ENCODE measurements at regions not wholly inside any gene's neighbourhood (a gene's known extent, or its start where the extent isn't known, plus 50 kb on each side); places are given as distances from the start of the nearest gene placed in this dataset.

DNA sequence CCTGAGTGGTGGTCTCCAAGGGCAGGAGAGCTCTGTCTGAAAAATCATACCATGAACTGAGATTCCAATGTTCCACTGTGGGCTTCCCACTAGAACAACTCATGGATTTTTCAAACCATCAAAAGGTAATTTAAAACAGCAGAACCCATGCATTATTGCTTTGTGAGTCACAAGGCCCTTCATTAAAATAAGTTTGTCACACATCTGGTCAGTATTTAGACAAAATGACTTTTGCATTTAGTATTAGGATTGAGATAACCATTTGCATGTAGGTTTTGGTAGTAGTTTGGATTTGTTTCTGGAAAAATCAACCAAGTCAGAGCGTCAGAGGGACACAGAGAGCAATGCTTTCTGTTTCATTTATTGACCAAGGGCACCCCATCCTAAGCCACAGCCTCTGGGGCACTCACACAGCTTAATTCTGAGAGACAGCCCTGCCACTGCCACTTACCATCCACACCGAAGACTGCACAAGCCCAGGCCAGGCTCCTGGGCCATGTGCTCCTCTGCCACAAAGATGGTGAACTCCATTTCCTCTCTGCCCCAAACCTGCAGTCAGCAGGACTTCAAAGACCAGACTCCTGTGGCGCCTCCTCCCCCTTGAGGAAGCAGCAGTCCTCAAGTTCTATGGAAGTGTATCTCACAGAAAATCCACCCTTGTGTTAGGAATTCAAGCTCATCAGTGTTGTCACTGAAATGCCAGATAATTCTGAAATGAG is 132.6 kb upstream of the DUSP10 start:
- H2AFZ ChIP-seq (ENCODE audit: low read length): 0 out of 2 replicates have a peak overlapping the region, but pooled peaks have one; percentile 69
- ChIA-PET POLR2A (ENCODE audit: partially characterized antibody) (no interaction called here), CTCF (ENCODE audit: partially characterized antibody) (interaction anchor here (0.7 to 1.5 kb wide), 3 partner anchors 133 to 248 kb away, joined by 3 to 4 read pairs (median 4); partner anchors contain the start of gene DUSP10)
- no peaks in the 10 kb centered on the region for H4K20me1 ChIP-seq (replicated peaks in 1 of 2; ENCODE audit: control insufficient read depth in 1 of 2, insufficient read depth in 2 of 2, low read length in 2 of 2)
- no peaks in the 10 kb centered on the region for H3K23me2 ChIP-seq (ENCODE audit: low read depth, low read length)
- H3K27ac ChIP-seq (ENCODE audit: low read depth, low read length): no peak overlapping the region
- H3K4me1 ChIP-seq (replicated peaks in 1 of 4; ENCODE audit: control insufficient read depth in 3 of 4, insufficient read depth in 4 of 4, low read length in 3 of 4): no peaks in the 10 kb centered on the region; a peak in 1 of 7 replicates
- H3K14ac ChIP-seq (ENCODE audit: insufficient read length): no peak overlapping the region
- no peak for DNase-seq (ENCODE audit: low read depth in 1 of 2, low spot score in 2 of 2)
- H4K5ac ChIP-seq (ENCODE audit: insufficient read length, low read depth, low read length): no peak overlapping the region
- H2BK15ac ChIP-seq (ENCODE audit: low read length): 0 out of 2 replicates have a peak overlapping the region, but pooled peaks have one; percentile 77
- H3K18ac ChIP-seq (ENCODE audit: extremely low read depth, low read length): no peak overlapping the region
- no peak overlapping the region for H3K4me2 ChIP-seq (ENCODE audit: insufficient read depth in 1 of 2, low read depth in 2 of 2, low read length in 2 of 2)
- WGBS, 2 experiments (ENCODE audit: extremely low coverage in 1 of 2, insufficient coverage in 1 of 2, insufficient read length in 1 of 2, insufficient replicate concordance in 2 of 2, low coverage in 1 of 2, low lambda C conversion rate in 2 of 2, missing lambda C conversion rate in 1 of 2): 86% methylated on average over 3 of the region's 3 CpGs; no CpG with 5 or more reads in 1 of the 2 experiments
- H4K91ac ChIP-seq (replicated peaks; ENCODE audit: insufficient read length, low read length): peak overlapping the region; percentile 35
- H2BK120ac ChIP-seq (replicated peaks; ENCODE audit: low read depth, low read length): no peak overlapping the region
- H3K9ac ChIP-seq (replicated peaks in 1 of 4; ENCODE audit: extremely low read depth in 1 of 4, low read depth in 3 of 4, low read length in 3 of 4): no peak overlapping the region
- H3K79me2 ChIP-seq (ENCODE audit: control insufficient read depth in 1 of 2, insufficient read depth in 2 of 2, low read length in 2 of 2): no peaks in the 10 kb centered on the region
- no peak for FAIRE-seq
- no peaks in the 10 kb centered on the region for H3K27me3 ChIP-seq (replicated peaks in 1 of 4; ENCODE audit: control insufficient read depth in 3 of 4, extremely low read depth in 1 of 4, insufficient read depth in 3 of 4, low read length in 3 of 4)
- no peak overlapping the region for H3K23ac ChIP-seq (ENCODE audit: insufficient read length)
- no peak overlapping the region for H2BK5ac ChIP-seq (ENCODE audit: low read depth, low read length)
- H3K4ac ChIP-seq (replicated peaks; ENCODE audit: insufficient read length, low read depth, low read length): no peak overlapping the region
- H3K4me3 ChIP-seq (ENCODE audit: extremely low read depth in 1 of 4, insufficient read depth in 2 of 4, low read depth in 3 of 4, low read length in 4 of 4): no peak overlapping the region
- no peaks in the 10 kb centered on the region for H3K79me1 ChIP-seq (ENCODE audit: low read depth, low read length)
- no peak overlapping the region for H4K8ac ChIP-seq (ENCODE audit: extremely low read depth, insufficient read depth, low read length)
- no peak overlapping the region for H3K56ac ChIP-seq (replicated peaks; ENCODE audit: insufficient read length, low read depth, low read length)
- no peaks in the 10 kb centered on the region for H3K36me3 ChIP-seq (ENCODE audit: control insufficient read depth in 2 of 4, insufficient read depth in 4 of 4, low read length in 3 of 4)
- H2BK20ac ChIP-seq (ENCODE audit: low read length): no peak overlapping the region
- H3K9me3 ChIP-seq (ENCODE audit: insufficient read depth in 2 of 2, low read depth in 1 of 2, low read length in 1 of 2): no peaks in the 10 kb centered on the region
- no peak overlapping the region for H2AK5ac ChIP-seq (ENCODE audit: low read depth, low read length)
- H2BK12ac ChIP-seq (ENCODE audit: low read depth, low read length): no peak overlapping the region
- TF ChIP-seq, protein P1, sequence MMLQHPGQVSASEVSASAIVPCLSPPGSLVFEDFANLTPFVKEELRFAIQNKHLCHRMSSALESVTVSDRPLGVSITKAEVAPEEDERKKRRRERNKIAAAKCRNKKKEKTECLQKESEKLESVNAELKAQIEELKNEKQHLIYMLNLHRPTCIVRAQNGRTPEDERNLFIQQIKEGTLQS (IDR thresholded peaks at IDR 0.05; ENCODE audit: insufficient read depth, low read depth, low read length): no peak
- no peak for TF ChIP-seq CREB1 (IDR thresholded peaks at IDR 0.05)
- no peak for TF ChIP-seq JUND (IDR thresholded peaks at IDR 0.05; ENCODE audit: low read length)
- TF ChIP-seq TCF12 (IDR thresholded peaks at IDR 0.05; ENCODE audit: low read depth, low read length): no peak
- no peak for TF ChIP-seq POU5F1 (IDR thresholded peaks at IDR 0.05; ENCODE audit: low read depth, low read length)
- no peak for TF ChIP-seq SP4 (IDR thresholded peaks at IDR 0.05; ENCODE audit: low read length)
- no peak for TF ChIP-seq CBX8 (IDR thresholded peaks at IDR 0.05; ENCODE audit: borderline replicate concordance, low read depth, low read length)
- TF ChIP-seq ASH2L (IDR thresholded peaks at IDR 0.05; ENCODE audit: low read length): no peak
- TF ChIP-seq, protein P2, sequence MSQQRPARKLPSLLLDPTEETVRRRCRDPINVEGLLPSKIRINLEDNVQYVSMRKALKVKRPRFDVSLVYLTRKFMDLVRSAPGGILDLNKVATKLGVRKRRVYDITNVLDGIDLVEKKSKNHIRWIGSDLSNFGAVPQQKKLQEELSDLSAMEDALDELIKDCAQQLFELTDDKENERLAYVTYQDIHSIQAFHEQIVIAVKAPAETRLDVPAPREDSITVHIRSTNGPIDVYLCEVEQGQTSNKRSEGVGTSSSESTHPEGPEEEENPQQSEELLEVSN (IDR thresholded peaks at IDR 0.05): no peak
- no peak for TF ChIP-seq TAF7 (optimal IDR thresholded peaks at IDR 0.05; ENCODE audit: borderline replicate concordance, low read depth, low read length)
- TF ChIP-seq SRF (IDR thresholded peaks at IDR 0.05; ENCODE audit: low read depth, low read length): no peak
- TF ChIP-seq CHD2 (IDR thresholded peaks at IDR 0.05; ENCODE audit: low read length): no peak
- TF ChIP-seq RBBP5 (IDR thresholded peaks at IDR 0.05; ENCODE audit: borderline replicate concordance, low read depth, low read length): no peak
- TF ChIP-seq TEAD4 (IDR thresholded peaks at IDR 0.05; ENCODE audit: low read depth, low read length): no peak

Measured in H1 (cell line).